IMR-90 (cell line): ENCODE measurements at regions not wholly inside any gene's neighbourhood (a gene's known extent, or its start where the extent isn't known, plus 50 kb on each side); places are given as distances from the start of the nearest gene placed in this dataset.

Source experiments
- ATAC-seq: fragments of 200-7000 bp; cut with Tn5 transposase; 2 replicates; pipeline ENCODE4 v1.9.1; 2020; ENCODE audit warnings: low read depth, mild to moderate bottlenecking, moderate library complexity
- BruUV-seq: library from RNA; stranded (reverse); fragments of 400-500 nt; replicated peaks from 2 replicates; lab custom pipeline; 2021; lab: Mats Ljungman, UMichigan
- CTCF ChIA-PET: fragments of 300-600 bp; formaldehyde crosslinking; extraction: SDS; loops from one replicate; lab custom pipeline; 2021; ENCODE audit warnings: antibody characterized with exemption; lab: Yijun Ruan, JAX
- POLR2A ChIA-PET: fragments of 300-600 bp; sonication (Branson Sonifier 250); formaldehyde crosslinking; loops from one replicate; lab custom pipeline; 2022; ENCODE audit warnings: antibody characterized with exemption; ENCODE audit not compliant: unreplicated experiment; lab: Charles Lee
- DNase-seq: peaks from one replicate; pipeline ENCODE4 v3.0.0; 2013
- H2AFZ ChIP-seq: replicated peaks from 2 replicates; pipeline ENCODE3; 2013; ENCODE audit warnings: low read length, mild to moderate bottlenecking; ENCODE audit not compliant: poor library complexity
- H2AK5ac ChIP-seq: 2 replicates; pipeline ENCODE4 v1.6.1; 2013; ENCODE audit warnings: low read depth, low read length, inconsistent platforms
- H2AK9ac ChIP-seq: replicated peaks from 2 replicates; pipeline ENCODE3; 2013; ENCODE audit warnings: mild to moderate bottlenecking, low read depth, low read length, moderate library complexity; ENCODE audit not compliant: poor library complexity
- H2BK120ac ChIP-seq: 2 replicates; pipeline ENCODE4 v1.6.1; 2013; ENCODE audit warnings: low read depth, low read length, inconsistent platforms
- H2BK15ac ChIP-seq: 3 replicates; pipeline ENCODE4 v1.6.1; 2013; ENCODE audit warnings: low read depth, low read length, inconsistent platforms
- H2BK20ac ChIP-seq: 2 replicates; pipeline ENCODE4 v1.6.1; 2013; ENCODE audit warnings: low read depth, mild to moderate bottlenecking, inconsistent platforms, low read length, moderate library complexity
- H2BK5ac ChIP-seq: 2 replicates; pipeline ENCODE4 v1.6.1; 2013; ENCODE audit warnings: mild to moderate bottlenecking, low read depth, low read length, inconsistent platforms; ENCODE audit not compliant: poor library complexity, severe bottlenecking
- H3K14ac ChIP-seq: replicated peaks from 2 replicates; pipeline ENCODE4 v1.6.1; 2013; ENCODE audit warnings: low read depth, low read length, inconsistent platforms
- H3K18ac ChIP-seq: 2 replicates; pipeline ENCODE4 v1.6.1; 2013; ENCODE audit warnings: low read depth, low read length, control low read depth
- H3K23ac ChIP-seq: 2 replicates; pipeline ENCODE4 v1.6.1; 2013; ENCODE audit warnings: low read depth, low read length, inconsistent platforms
- H3K27ac ChIP-seq: 2 replicates; pipeline ENCODE4 v1.5.1; 2013; ENCODE audit warnings: mild to moderate bottlenecking, control low read depth, low read length; ENCODE audit not compliant: insufficient read depth
- H3K27me3 ChIP-seq: 2 replicates; pipeline ENCODE4 v1.6.1; 2013; ENCODE audit warnings: low read length; ENCODE audit not compliant: control insufficient read depth, insufficient read depth
- H3K36me3 ChIP-seq: 2 replicates; pipeline ENCODE4 v1.6.1; 2013; ENCODE audit warnings: low read length, mixed read lengths; ENCODE audit not compliant: control insufficient read depth, insufficient read depth
- H3K4ac ChIP-seq: 2 replicates; pipeline ENCODE4 v1.6.1; 2013; ENCODE audit warnings: low read depth, low read length, inconsistent platforms
- H3K4me1 ChIP-seq: 2 replicates; pipeline ENCODE4 v1.6.1; 2013; ENCODE audit warnings: low read length, mixed read lengths; ENCODE audit not compliant: control insufficient read depth, insufficient read depth
- H3K4me2 ChIP-seq: 2 replicates; pipeline ENCODE4 v1.6.1; 2013; ENCODE audit warnings: low read depth, mild to moderate bottlenecking, control low read depth, low read length, moderate library complexity
- H3K4me3 ChIP-seq: 2 replicates; pipeline ENCODE4 v1.5.1; 2013; ENCODE audit warnings: low read depth, mild to moderate bottlenecking, control low read depth, low read length, moderate library complexity; ENCODE audit not compliant: insufficient read depth
- H3K56ac ChIP-seq: 2 replicates; pipeline ENCODE4 v1.6.1; 2013; ENCODE audit warnings: low read length, inconsistent platforms; ENCODE audit not compliant: insufficient read depth; ENCODE audit errors: extremely low read depth
- H3K79me1 ChIP-seq, 2 experiments: 2 replicates each; pipeline ENCODE4 v1.6.1; 2013; ENCODE audit warnings: low read length in 2 of 2, inconsistent platforms in 1 of 2, low read depth in 1 of 2
- H3K9ac ChIP-seq: 2 replicates; pipeline ENCODE4 v1.6.1; 2013; ENCODE audit warnings: low read depth, low read length, control low read depth
- H3K9me1 ChIP-seq: 2 replicates; pipeline ENCODE4 v1.6.1; 2013; ENCODE audit warnings: low read length, inconsistent platforms; ENCODE audit not compliant: insufficient read depth
- H3K9me3 ChIP-seq: 2 replicates; pipeline ENCODE4 v1.6.1; 2013; ENCODE audit warnings: low read length; ENCODE audit not compliant: control insufficient read depth, insufficient read depth
- H4K20me1 ChIP-seq: 2 replicates; pipeline ENCODE4 v1.6.1; 2013; ENCODE audit warnings: low read length, inconsistent platforms; ENCODE audit not compliant: insufficient read depth
- H4K5ac ChIP-seq: 2 replicates; pipeline ENCODE4 v1.6.1; 2013; ENCODE audit warnings: mild to moderate bottlenecking, low read depth, low read length, control low read depth
- H4K8ac ChIP-seq, 2 experiments: 2 replicates each; pipeline ENCODE4 v1.6.1; 2013; ENCODE audit warnings: low read depth in 2 of 2, low read length in 2 of 2, control low read depth in 1 of 2, inconsistent platforms in 1 of 2
- H4K91ac ChIP-seq: 2 replicates; pipeline ENCODE4 v1.6.1; 2013; ENCODE audit warnings: low read depth, low read length, inconsistent platforms; ENCODE audit not compliant: insufficient read depth
- CEBPB ChIP-seq: IDR thresholded peaks from 2 replicates; pipeline ENCODE4 v1.6.1; 2012; ENCODE audit warnings: low read depth, low read length, improper control_type of control experiment
- MAFK ChIP-seq: IDR thresholded peaks from 2 replicates; pipeline ENCODE4 v1.6.1; 2012; ENCODE audit warnings: low read depth, low read length, improper control_type of control experiment
- NFE2L2 ChIP-seq: fragments of 150-350 bp; IDR thresholded peaks from 2 replicates; pipeline ENCODE4 v1.6.1; 2016; ENCODE audit warnings: low read depth, mild to moderate bottlenecking, low read length
- WGBS, 2 experiments: methylation state at CpG; one replicate each; pipeline versions ENCODE4 v1.1.5 to v1.1.7; 2013; ENCODE audit warnings: missing lambda C conversion rate in 2 of 2; ENCODE audit not compliant: insufficient read length in 1 of 2; ENCODE audit errors: extremely low coverage in 2 of 2; 5-methylcytosine and 5-hydroxymethylcytosine counted together
- dilution Hi-C: fragments of 300-500 bp; cut with HindIII; formaldehyde crosslinking; loops from one replicate; pipeline ENCODE4 v1.14.3; 2018; ENCODE audit warnings: low sequenced_read_pairs; ENCODE audit not compliant: unreplicated experiment
- in situ Hi-C: fragments of 300-500 bp; cut with MboI; formaldehyde crosslinking; loops from 3 replicates; pipeline ENCODE4 v1.14.3; 2019; ENCODE audit warnings: low sequenced_read_pairs, inconsistent platforms, mixed read lengths
- intact Hi-C: fragments of 100-400 bp; cut with micrococcal nuclease; formaldehyde crosslinking; loops from 2 replicates; pipeline ENCODE4 v1.10.0; 2022
- TF ChIP-seq, protein P1 (sequence below): fragments of 150-350 bp; IDR thresholded peaks from 2 replicates; pipeline ENCODE4 v1.6.1; 2017; ENCODE audit warnings: mild to moderate bottlenecking, antibody characterized with exemption, low read length, low read depth

DNA sequence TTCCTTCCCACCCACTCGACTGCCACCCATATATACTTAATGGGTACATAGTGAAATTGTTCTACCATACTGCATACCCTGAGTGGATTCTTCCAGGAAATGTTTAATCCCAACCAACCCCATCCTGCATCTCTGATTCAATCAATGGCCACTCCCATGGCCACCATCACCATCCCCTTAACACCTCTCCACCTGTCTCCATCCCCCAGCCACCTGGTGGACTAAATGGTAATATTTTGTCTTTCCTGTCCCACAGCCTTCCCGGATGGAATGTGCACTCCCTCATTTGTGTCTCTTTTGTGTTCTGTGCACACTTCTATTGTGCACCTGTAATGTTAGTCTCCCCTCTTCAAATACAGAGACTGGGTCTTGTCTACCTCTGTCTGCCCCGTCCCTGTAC lies 259.9 kb downstream of the ALDH8A1 start:
- Histone ChIP-seq H2BK20ac (no peak overlapping the region), H2BK120ac (no peak overlapping the region), H3K36me3 (no peaks in the 10 kb centered on the region), H3K4me1 (no peaks in the 10 kb centered on the region; the same call in none of the 2 replicates), H3K9ac (no peak overlapping the region), H2BK5ac (no peak overlapping the region), H2BK15ac (no peak overlapping the region), H2AFZ (no peak overlapping the region), H3K9me3 (no peaks in the 10 kb centered on the region), H4K8ac (no peak overlapping the region), H3K27ac (no peak overlapping the region), H3K9me1 (no peaks in the 10 kb centered on the region), H3K27me3 (no peaks in the 10 kb centered on the region; the same call in 1 of the 2 replicates), H3K56ac (peak overlapping the region; percentile 4; the same call in 1 of the 2 replicates), H3K4me2 (no peak overlapping the region), H4K20me1 (no peaks in the 10 kb centered on the region), H4K91ac (no peak overlapping the region; the same call in 1 of the 2 replicates), H4K5ac (no peak overlapping the region), H3K23ac (no peak overlapping the region), H3K4me3 (no peak overlapping the region), H2AK9ac (no peak overlapping the region), H3K18ac (no peak overlapping the region), H3K79me1 (no peaks in the 10 kb centered on the region), H3K14ac (no peak overlapping the region), H3K4ac (peak overlapping the region; percentile 46; the same call in 1 of the 2 replicates), H2AK5ac (no peak overlapping the region)
- POLR2A ChIA-PET, result no interaction called here
- BruUV-seq, result no TSS peak
- CTCF ChIA-PET, result no interaction called here
- in situ Hi-C loops (no loop called here), intact Hi-C loops (no loop called here), dilution Hi-C loops (no loop called here)
- DNase-seq, result no peak
- WGBS, 2 experiments, result no CpG with 5 or more reads among the region's 3 CpGs
- ATAC-seq, result no peak
- TF ChIP-seq, protein P1, sequence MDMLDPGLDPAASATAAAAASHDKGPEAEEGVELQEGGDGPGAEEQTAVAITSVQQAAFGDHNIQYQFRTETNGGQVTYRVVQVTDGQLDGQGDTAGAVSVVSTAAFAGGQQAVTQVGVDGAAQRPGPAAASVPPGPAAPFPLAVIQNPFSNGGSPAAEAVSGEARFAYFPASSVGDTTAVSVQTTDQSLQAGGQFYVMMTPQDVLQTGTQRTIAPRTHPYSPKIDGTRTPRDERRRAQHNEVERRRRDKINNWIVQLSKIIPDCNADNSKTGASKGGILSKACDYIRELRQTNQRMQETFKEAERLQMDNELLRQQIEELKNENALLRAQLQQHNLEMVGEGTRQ, result no peak
- TF ChIP-seq MAFK (no peak), NFE2L2 (no peak), CEBPB (no peak)
